GM19043 (cell line): ENCODE measurements at regions not wholly inside any gene's neighbourhood (a gene's known extent, or its start where the extent isn't known, plus 50 kb on each side); places are given as distances from the start of the nearest gene placed in this dataset.

Source experiments
- ATAC-seq: cut with Tn5 transposase; IDR thresholded peaks from one replicate; pipeline ENCODE4 v1.9.1; 2021; ENCODE audit warnings: low read depth; ENCODE audit not compliant: unreplicated experiment

- no peak for ATAC-seq
Measured at GRCh38 chr15:26378304-26378703, 394.6 kb downstream of the GABRB3 start.

- no peak for ATAC-seq
Measured at GRCh38 chr15:26376243-26376642, 396.6 kb downstream of the GABRB3 start.

DNA sequence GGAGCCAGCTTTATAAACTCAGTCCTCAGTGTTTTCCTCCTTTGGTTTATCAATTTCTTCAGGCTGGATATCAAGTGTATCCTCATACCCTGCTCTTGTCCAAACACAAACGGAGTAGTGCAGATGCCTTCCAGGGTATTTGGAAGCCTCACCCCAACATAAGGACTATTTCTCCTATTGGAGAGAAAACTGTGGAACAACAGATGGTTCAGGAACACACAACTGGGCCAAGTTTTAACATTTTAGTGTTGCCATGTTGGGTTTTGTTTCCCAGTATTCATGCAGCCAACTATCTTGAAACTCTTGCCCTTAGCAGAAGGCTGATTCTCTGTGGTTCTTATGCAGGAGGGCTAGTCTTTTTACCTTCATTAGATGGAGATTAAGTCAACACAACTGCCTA, 398.1 kb downstream of the GABRB3 start:
- no peak for ATAC-seq

GRCh38 chr15:26372706-26373105, 400.2 kb downstream of the GABRB3 start:
- no peak for ATAC-seq

GRCh38 chr15:26365077-26365476, 407.8 kb downstream of the GABRB3 start:
- ATAC-seq = no peak

DNA sequence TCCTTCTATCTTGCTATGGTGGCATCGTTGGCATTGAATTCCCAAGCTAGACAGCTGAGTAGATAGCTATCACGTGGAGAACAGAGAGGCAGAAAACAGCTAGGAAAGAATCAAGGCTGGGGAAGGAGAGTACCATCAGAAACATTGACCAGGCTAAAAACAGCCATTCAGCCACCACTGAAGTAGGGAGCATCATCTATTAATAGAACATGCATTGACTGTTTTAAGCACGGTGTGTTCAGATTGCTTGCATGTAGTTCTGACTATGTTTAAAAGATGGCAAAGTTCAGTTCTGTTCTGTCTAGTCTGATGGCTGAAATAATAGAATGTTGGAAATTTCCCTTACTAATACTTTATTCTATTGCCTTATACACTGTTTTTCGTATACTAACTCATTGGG, 413.0 kb downstream of the GABRB3 start:
- no peak for ATAC-seq

DNA sequence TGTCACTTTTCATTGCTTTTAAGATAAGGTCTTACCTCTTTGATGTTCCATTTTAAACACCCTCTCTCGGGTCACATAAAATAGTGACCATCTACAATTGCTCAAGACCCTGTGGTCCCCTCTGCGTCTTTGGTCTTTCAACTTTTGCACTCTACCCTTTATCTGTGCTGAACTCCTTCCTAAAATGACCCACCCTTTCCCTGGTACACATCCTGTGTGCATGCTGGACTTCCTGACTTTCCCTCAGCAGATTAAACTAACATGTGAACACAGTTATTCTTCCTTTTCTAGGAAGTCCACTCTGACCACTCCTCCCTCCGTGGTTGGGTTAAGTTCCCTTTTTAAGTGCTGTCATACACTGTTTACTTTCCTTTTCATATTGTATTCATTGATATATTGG, 414.2 kb downstream of the GABRB3 start:
- no peak for ATAC-seq

DNA sequence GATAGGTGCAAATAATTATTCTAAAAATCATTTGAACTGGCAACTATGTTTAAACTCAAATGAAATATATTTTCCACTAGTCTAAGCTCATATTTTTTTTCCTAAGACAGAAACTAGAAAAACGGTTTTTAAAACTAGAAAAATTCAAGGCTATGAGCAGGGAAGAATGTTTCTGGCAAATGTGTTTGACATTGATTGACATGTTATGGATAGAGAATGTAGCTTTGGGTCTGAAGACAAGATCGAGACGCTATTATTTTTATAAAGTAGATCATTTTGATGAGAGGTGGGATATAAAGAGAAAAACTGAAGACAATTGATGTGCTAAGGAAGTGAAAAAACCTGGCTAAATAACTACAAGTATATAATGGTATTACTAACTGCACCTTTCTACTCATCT, 415.2 kb downstream of the GABRB3 start:
- no peak for ATAC-seq

DNA sequence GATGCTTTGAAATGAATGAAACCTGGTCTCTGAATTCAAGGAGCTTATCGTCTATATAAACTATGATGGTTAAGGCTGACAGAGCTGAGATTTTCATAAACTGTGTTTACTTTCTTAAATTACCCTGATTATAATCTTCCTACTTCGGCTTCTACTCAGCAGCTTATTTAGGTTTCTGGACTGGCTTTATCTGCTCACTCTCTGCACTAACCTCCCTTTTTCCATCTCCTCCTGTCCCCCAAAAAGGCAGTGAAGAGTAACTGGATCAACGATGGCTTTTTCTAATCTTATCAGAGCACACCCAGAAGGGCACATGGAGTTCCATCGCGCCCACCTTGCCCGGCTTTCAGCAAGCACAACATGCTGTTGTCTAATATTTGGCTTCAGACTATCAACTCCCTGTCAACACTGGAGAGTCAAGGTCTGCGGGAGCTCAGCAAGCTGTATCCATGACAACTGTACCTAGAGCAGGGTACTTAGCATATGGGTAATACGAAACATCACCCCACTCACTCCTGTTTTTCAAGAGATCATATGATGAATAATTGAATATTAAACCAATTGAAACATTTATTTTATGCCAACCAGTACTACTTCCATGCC, 417.3 kb downstream of the GABRB3 start:
- ATAC-seq = no peak

- ATAC-seq = no peak
Measured at GRCh38 chr15:26352909-26353308, 420.0 kb downstream of the GABRB3 start.

DNA sequence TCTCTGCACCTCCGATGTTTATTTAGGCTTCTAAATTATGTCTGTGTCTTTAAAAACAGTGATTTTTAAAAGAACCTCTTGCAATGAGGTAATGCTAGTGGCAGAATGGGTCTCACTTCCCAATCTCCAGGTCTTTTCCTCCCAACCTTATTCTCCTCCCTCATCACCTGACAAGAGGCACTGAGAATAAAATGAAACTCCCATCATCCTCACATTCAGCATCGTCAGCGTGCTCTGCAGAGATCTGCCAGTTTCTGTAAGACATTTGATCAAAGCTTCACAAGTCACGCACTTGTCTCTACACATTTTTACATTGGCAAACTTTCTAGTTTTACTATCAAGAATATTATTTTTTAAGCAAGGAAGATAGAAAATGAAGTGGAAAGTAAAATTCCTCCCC, 420.5 kb downstream of the GABRB3 start:
- ATAC-seq = no peak

GRCh38 chr15:26325495-26325894, 447.4 kb downstream of the GABRB3 start:
- ATAC-seq = no peak

DNA sequence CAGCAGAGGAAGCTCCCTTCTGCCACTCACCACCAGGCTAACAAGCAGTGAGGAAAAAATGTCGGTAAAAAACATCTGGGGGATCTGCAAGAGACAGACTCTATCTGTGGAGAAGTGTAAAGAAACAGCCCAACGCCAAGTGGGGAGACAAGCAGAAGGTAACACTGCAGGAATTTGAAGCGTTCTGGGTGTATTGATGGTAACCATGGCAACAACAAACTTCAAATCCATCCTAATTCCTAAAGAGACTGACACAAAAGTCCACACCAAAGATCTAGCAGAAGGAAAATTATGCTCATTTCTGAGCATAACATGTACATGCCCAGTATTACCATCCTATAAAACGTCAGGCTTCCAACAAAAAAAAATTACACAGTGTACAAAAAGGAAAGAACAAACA, 449.3 kb downstream of the GABRB3 start:
- no peak for ATAC-seq

DNA sequence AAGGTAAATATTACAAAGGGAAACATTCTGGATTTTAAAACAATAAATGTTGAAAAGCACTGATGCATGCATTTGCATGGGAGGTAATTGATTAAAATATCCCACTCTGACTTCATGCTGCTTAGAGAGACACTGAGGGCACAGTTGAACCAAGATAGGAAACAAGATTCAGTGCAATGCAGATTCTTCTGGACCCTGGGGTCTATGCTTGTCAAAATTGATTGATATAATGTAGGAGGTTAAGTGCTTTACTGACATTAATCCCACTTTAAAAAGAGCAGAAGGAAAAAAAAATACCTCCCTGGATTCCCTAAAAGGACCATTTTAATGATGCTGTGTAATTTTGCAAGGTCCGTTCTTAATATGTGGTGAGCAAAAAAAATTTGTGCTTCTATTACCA, 454.2 kb downstream of the GABRB3 start:
- no peak for ATAC-seq

- no peak for ATAC-seq
Measured at GRCh38 chr15:26314577-26314976, 451.4 kb upstream of the ATP10A start.

- ATAC-seq = no peak
Measured at GRCh38 chr15:26311710-26312236, 448.6 kb upstream of the ATP10A start.

- no peak for ATAC-seq
Measured at GRCh38 chr15:26298659-26299170, 435.6 kb upstream of the ATP10A start.

GRCh38 chr15:26298010-26298658, 435.0 kb upstream of the ATP10A start:
- no peak for ATAC-seq

- no peak for ATAC-seq
Measured at GRCh38 chr15:26295336-26296085, 432.4 kb upstream of the ATP10A start.

GRCh38 chr15:26294059-26294689, 431.0 kb upstream of the ATP10A start:
- no peak for ATAC-seq

- no peak for ATAC-seq
Measured at GRCh38 chr15:26287381-26287780, 424.3 kb upstream of the ATP10A start.
